Stimulated activated CD4-positive, alpha-beta T cell treated with anti-CD3 and anti-CD28 coated beads, Interleukin-15, amount 100 ng/mL, for 24 hours (primary cell): ENCODE measurements at regions not wholly inside any gene's neighbourhood (a gene's known extent, or its start where the extent isn't known, plus 50 kb on each side); places are given as distances from the start of the nearest gene placed in this dataset.

Experiments
- DNase-seq: peaks from one replicate; pipeline ENCODE4 v3.0.0-alpha.2; 2020

DNA sequence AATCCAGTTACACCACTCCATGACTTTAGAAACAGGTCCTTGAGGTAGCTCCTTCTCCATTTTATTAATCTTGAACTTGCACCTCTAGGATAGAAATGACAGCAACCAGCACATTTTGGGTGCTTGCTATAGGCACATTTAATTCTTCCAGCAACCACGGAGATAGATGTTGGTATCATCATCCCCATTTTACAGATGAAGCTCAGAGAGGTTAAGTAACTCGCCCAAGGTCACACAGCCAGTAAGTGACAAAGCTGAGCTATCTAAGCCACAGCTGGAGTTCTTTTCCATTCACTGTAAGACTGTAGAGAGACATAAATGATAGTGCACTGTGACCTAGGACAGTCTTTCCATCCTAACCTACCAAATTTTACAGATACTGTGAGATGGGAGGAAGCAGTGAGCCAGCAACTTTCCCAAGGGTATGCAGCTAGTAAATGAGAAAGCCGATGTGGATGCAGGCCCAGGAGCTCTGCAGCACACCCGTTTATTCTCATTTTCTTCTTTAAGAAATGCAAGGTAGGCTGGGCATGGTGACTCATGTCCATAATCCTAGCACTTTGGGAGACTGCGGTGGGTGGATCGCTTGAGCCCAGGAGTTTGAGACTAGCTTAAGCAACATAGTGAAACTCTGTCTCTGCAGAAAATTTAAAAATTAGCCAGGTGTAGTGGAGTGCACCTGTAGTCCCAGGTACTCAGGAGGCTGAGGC, 103.2 kb downstream of the TBX5 start:
- no peak for DNase-seq

DNA sequence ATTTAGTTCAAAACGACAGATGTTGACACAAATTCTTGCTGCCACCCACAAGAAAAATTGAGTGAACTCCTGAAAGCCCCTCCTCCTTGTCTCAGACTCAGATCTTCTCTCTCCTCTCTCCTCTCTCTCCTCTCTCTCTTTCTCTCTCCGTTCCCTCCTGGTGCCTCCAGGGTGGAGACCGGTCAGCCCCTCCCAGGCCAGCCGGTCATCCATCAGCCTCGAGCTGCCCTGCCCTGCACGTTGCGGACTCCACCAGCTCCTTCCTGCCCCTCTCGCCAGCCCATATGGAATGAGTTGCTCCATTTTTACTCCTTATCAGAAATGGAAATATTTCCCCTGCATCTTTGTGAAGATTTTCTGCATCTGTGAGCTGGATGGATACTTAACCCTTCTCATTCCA, 103.8 kb downstream of the TBX5 start:
- no peak for DNase-seq

DNA sequence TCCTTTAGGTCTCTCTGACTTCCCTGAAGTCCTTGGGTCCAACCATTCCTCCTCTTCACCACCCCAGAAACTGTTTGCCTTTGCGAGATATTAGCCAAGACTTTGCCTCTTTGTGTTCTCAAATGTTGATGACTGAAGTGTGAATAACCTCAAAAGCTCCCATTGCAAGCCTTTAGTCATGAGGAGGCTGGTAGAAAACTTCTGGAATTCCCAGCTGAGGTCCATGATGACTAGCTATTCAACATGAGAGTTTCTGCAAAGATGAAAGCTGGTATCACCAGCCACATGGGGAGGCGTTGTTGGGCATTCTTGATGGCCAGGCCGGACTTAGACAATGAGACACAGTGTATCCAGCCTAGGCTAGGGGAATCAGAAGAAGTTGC, 111.7 kb downstream of the TBX5 start:
- no peak for DNase-seq

DNA sequence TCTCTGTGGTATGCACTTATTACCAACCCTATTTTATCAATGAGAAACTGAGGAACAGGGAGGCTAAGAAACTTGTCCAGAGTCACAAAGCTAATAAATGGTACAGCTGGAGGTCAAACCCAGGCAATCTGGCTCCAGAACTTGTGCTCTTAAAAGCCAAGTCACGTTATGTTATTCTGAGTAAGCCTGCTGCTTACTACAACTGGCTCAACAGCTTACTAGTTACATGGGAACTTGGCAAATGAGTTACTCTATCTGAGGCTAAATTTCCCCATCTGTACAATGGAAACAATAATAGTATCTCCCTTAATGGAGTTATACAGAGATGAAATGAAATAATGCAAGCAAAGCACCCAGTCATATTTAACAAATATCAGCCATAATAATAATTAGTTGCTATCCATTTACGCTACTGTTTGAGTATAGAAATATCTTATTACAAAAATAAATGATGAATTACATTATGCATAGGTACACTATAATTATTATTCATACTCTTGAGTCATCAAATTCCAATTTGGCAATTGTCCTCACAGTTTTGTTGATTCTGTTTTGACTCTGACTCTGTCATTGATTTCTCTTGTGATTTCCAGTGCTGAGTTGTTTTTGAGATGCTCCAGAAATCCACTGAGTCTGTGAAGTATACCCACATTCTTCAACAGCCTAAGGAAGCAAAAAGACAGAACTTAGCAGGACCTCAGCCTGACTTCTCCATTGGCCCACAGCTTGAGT, 112.2 kb downstream of the TBX5 start:
- DNase-seq = no peak

DNA sequence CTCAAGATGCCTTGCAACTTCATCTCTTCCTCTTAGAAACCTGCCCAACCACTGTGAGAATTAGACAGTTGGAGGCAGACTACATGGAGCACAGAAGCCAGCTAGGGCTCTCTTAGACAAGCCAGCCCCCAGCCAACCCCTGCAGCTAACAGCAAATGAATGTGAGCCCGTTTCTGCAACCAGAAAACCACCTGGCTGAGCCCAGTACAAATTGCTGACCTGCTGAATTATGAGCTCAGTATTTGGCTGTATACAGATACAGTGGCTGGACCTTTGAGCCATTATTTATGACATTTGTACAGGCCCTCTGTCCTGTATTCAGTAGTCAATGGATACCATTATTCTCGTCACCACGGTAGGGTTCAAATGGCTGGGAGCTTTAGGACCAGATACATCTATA, 112.9 kb downstream of the TBX5 start:
- DNase-seq = no peak

DNA sequence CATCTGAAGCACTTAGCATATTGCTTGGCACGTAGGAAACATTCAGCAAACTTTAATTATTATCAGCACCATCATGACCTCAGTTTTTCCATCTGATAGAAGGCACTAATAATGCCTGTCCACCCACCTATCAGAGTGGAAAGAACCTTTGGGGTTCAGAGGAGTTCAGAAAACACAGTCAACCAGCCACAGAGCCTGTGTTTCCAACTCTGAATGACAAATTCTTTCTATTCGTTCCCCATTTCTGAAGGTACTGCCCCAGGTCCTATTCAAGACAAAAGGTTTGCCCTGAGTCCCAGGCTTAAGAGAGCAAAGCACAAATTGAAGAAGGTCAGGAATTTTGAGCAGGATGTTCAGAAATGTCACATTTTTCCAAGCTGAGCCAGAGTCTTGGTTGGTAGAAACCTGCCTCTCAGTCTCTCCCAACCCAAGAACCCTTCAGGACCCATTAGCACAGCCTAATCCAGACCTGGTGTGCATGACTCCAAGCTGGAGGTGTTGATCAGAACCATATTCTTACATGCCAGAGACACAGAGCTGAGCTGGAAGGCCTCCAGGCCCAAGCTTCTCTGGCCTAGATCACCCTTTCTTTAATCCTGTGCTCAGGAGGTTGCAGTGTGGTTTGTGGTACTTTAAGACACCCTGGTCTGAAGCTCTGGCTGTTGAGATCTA, 114.4 kb downstream of the TBX5 start:
- DNase-seq = no peak

DNA sequence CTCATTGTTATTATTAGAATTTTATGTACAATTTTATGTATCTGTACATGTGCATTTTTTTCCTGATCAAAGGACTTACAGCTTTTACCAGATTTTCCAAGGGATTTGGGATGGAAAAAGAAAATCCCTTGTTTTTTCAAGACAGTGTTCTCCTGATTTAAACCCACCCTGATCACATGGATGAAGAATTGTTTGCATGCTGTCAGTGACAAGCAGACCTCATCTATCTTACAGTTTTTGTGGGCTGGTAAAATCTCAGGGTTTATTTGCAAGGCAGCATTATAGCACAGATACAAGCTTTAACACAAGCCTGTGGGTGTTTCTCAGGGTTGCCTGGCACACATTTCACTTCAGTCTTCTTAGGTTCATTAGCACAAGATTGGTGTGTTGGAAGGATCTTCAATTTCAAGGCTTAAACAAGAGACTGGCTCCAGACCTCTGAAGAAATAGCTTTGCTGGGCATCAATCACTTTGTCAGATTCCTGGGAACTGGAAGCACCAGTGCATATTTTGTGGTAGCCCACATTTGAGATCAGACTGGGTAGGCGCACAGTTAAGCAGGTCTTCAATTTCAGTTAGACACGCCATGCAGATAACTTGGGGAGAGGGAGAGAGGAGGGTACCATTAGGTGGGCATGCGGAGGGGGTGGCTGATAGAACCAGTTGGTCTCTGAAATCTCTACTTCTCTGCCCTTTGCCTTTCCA, 118.0 kb downstream of the TBX5 start:
- DNase-seq = no peak

DNA sequence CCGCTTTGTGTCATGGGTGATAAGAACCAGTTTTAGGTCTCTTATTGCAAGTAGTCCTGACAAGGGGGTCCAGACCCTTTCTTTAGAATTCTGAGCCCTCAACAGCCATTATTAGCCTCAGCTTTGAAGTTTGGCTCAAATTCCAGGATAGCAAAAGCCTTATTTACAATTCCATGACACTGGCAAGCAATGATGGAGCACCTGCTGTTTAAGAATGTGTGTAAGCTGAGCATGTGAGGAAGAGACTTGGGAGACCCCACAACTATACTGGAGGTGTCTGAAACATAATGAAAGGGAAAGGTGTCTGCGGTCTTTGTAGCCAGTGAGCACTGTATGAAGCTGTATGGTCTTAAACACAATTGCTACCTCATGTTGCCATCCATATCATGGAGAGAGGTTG, 119.8 kb downstream of the TBX5 start:
- DNase-seq = no peak

DNA sequence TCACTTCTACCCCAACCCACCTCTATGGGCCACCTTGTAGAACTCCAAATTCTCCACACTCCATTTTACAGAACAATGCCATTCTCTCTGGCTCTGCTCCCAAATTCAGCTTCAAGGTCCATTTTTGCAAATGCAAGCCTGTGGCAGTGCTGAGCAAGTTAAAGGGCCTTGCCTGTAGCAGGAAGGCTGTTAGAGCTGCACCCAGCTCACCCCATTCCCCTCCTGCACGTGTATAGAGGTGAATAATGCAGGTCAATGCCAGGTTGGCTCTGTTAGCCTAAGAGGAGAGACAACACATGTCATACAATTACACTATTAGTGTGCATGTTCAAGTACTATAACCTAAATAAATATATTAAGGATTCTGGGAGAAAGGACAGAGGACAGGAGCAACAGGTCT, 120.4 kb downstream of the TBX5 start:
- DNase-seq = no peak

DNA sequence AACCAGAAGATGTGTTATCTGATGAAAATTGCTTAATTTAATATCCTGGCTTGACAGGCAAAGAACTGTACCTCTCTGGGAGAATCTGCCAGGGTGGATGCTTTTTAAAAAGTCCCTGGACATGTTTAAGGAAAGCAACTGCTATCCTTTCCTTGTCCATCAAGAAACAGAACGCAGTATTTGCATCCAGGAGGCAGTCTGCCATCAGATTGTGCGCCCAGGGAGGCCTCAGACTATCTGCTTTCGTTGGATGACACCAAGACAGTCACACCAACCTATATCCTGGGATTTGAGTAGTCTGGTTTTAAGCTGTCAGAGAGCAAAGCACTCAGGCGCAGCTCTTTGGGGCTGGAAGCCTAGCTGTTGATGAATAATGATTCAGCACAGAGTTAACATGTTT, 121.9 kb downstream of the TBX5 start:
- no peak for DNase-seq

DNA sequence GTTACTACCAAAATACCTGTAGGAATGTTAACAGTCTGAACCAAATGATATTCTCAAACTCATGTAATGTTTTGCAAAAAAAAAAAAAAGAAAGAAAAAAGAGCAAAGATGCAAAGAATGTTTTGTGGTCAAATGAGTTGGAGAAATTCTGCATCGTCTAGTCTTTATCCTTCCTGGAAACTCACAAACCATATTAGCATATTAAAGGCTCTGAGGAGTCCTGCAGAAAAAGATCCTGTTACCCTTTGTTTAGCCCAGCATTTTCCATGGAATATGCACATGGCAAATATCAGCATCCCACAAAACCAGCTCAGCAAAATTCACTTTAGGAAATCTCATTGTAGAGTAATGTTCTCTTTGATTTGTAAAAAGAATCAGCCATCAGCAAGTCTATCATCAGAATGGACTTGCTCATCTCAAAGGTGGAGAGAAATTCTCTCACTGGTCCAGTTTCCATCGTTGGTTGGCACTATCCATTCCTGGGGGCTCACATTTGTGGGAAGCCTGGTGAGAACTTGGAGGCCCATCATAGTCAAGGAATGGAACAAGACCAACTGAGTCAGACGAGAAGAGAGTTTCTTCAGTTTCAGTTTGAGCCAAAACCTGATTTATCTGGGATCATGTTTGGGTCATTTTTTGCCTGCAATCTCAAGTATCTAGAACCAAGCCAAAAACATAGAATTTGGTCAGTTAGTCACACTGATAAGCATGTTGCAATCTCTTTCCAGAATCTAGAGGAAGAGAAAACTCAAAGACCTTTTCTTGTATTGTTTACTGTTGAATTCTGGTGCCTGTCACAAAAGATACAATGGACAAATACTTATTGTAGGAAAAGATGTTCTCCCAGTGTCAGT, 129.8 kb downstream of the TBX5 start:
- DNase-seq = no peak

DNA sequence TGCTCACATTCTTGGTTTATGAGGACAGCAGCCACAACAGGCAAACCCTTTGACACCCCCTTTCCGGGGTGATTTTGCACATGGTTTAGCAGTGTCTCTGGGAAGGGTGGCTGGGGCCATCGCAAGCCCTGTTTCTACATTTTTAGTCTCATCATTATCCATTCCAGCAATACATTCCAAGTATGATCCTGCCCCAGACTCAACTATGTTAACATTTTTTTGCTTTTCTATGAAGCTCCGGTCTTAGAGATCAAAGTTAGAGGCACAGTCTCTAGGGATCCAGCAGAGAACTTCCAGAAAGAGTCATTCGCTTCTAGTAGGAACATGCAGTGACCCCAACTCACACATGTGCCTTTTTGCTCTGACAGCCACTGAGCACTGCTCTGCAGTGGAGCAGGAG, 130.9 kb downstream of the TBX5 start:
- no peak for DNase-seq

DNA sequence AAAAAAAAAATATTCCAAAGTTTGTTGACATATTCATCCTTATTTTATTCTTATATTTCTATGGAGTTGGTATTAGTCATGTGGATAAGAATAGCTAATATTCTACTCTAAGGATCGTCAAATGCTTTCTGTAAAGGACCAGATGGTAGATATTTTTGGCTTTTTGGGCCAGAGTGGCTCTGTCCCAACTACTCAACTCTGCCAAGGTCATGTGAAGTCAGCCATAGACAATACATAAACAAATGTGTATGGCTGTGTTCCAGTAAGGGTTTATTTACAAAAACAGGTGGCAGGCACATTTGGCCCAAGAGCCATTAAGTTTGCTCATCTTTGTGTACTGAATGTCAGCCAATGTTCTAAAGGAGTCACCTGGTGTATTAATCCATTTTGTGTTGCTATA, 131.8 kb downstream of the TBX5 start:
- DNase-seq = no peak

DNA sequence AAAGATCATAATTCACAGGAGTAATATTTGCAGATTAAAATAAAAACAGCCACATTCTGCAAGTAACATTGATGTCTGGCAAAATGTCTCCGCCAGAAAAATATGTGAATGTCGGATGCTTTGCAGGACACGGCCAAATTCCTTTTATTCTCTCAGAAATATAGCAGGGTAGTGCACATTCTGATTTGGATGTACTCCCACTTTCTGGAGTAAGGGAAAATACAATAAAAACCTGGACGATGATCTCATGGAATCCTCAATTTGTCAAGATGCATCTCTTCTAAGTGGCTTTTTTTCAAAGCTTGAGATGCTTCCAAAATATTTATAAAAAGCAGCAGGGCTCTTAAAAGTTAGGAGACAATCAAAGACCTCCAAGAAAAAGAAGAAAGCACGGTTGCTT, 133.3 kb downstream of the TBX5 start:
- DNase-seq = no peak

DNA sequence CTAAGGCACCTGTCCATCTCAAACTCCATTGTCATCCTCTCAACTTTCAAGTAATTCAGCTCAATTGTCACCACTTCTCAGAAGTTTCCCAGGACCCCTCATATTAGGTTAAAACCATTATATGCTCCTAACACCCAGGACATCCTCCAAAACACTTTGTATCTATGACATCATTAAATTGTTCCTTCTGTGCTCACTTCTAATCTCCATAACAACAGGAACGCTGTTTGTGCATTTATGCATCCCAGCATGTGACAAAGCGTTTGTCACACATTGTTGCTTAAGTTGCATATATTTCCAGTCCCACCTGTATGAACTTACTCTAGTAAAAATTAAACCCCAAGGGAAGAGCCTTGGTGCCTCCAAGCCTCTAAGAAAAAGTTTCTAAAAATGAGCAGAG, 133.9 kb downstream of the TBX5 start:
- no peak for DNase-seq

DNA sequence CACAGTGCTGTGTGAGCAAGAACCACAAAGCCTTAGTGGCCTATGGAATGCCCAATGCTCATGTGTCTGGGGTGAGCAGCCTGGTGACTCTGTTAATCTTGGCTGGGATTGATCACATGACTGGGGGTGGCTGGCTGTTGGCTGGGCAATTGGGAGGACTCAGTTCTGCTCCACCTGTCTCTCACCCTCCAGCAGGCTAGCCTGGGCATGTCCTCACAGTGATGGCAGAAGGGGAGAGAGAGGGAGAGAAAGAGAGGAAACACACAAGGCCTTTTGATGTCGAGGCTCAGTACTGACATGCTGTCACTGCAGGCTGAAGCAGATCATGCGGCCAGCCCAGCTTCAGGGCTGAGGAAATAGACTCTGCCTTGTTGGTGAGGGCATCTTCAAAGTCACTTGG, 136.8 kb downstream of the TBX5 start:
- DNase-seq = no peak

DNA sequence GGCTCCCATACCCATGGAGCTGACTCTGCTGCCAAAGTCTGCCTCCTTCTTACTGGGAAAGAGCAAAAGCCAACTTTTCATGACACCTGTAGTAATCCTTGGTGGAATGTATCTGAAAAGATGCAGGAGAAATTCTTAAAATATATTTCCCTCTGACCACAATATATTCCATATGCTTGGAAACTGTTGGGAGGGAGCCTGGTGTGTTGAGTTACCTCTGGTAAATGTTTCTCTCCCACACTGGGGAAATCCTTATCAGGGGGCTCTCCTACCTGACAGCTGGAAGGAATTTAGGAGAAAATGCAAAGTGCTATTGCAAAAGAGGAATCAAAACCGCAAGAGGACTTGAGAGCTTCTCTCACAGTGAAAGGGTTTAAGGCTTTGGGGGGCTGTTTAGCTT, 139.4 kb downstream of the TBX5 start:
- no peak for DNase-seq

DNA sequence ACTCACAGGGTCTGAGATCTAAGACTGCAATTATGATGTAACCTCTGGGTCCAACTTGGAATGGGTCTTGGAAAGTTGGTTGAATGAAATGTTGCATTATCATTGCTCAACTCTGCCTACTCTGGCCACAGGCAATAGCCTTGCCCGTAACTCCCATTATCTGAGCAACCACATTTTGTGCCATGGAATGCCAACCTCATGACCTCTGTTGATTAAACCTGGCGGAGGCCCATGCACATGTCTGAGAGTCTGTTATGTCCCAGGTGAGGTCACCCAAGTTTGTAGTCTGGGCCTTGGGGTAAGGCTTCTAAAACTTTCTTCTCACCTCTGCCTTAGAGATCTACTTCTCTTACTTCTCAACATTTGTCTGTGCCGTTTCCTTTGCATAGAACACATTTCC, 140.9 kb downstream of the TBX5 start:
- DNase-seq = no peak

DNA sequence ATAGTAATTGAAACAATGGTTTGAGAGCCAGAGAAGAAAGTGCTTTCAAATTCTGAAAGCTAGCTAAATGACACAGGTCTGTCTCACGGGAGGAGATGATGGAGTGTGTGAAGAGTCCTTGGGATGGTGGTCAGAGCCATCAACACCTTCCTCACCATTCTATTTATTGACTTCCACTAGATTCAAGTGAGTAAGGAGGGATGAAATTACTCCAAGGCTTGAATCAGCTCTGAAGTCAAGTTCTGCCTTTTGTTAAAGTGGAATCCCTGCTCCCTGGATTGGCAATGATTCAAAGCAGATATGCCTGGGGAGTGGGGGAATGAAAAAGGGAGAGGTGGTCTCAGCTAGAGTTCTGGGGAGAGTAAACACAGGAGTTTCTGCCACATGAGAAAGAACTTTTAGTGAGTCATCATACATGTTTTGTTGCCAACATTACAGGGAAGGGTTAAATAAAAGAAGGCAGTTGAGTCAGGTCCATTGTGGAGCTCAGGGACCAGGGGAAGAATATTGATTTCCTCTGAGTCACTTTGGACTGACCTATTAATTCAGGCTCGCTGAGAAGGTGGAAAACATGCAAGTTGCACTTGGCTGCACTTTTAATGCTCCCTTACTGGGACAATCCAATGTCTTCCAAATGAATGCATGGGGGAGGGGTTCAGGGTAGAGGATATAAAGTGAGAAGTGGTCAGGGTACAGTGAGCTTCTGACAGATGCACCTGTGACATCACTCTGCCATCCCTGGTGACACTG, 142.7 kb downstream of the TBX5 start:
- no peak for DNase-seq

DNA sequence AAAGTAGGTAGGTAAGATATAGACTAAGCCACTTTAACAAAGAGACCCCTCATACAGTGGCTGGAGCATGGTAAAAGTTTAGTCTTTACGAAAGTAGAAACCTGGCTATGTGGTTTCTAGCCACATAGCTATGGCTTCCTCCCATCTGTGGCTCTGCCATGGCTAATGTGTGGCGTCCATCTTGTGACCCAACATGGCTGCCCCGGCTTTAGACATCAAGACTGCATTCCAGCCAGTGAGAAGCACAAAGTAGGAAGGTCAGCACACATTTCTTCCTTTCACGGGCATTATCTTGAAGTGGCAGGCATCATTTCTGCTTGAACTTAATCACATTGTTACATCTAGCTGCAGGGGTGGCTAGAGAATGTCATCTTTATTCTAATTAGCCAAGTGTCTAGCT, 148.3 kb downstream of the TBX5 start:
- no peak for DNase-seq

DNA sequence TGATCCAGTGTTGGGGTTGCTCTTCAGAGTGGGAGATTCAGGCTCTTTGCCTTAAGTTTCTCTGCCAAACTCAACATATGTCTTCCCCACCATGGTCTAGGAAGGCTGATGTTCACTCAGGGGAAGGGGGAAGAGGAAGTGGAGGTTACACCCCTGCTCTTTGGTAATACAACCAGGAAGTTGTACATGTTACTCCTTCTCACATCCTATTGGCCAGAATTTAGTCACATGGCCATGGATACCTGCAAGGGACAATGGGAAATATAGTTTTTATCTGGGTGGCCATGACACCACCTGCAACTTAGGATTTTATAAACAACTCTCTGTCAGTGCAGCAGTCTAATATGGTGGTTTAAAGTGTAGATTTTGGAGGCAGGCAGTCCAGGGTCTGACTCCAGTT, 150.9 kb downstream of the TBX5 start:
- no peak for DNase-seq
